ENCODE measurements at regions not wholly inside any gene's neighbourhood (a gene's known extent, or its start where the extent isn't known, plus 50 kb on each side); places are given as distances from the start of the nearest gene placed in this dataset.

DNA sequence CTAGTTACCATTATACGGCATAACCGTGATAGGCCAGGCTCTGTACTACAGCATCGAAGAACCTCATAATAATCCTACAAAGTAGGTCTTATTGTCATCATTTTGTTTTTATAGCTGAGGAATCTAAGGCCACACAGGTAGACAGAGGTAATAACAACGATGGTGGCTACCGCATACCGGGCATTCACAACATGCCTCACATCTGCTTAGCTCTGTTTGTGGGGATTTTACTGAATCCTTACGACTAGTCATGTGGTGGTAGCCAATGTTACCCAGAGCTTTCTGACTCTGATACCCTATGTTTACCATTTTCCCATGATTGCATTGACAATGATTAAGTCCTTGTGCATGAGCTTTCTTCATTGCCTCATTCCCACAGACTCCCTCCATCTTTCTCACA, 269.4 kb downstream of the TCF7L2 start:
- no peak for DNase-seq (ENCODE audit: low spot score in 2 of 2)
- no peak overlapping the region for H3K4me3 ChIP-seq (ENCODE audit: low read depth, poor library complexity, severe bottlenecking)
- TF ChIP-seq POLR2A (IDR thresholded peaks at IDR 0.05) = no peak
- TF ChIP-seq, protein P1, sequence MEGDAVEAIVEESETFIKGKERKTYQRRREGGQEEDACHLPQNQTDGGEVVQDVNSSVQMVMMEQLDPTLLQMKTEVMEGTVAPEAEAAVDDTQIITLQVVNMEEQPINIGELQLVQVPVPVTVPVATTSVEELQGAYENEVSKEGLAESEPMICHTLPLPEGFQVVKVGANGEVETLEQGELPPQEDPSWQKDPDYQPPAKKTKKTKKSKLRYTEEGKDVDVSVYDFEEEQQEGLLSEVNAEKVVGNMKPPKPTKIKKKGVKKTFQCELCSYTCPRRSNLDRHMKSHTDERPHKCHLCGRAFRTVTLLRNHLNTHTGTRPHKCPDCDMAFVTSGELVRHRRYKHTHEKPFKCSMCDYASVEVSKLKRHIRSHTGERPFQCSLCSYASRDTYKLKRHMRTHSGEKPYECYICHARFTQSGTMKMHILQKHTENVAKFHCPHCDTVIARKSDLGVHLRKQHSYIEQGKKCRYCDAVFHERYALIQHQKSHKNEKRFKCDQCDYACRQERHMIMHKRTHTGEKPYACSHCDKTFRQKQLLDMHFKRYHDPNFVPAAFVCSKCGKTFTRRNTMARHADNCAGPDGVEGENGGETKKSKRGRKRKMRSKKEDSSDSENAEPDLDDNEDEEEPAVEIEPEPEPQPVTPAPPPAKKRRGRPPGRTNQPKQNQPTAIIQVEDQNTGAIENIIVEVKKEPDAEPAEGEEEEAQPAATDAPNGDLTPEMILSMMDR (IDR thresholded peaks at IDR 0.05) = no peak
- WGBS, 2 donors = 94 to 95% methylated on average over 7 of the region's 7 CpGs
- intact Hi-C loops (cut with DNase I; ENCODE audit: low total_unique reads) = no loop called here

DNA sequence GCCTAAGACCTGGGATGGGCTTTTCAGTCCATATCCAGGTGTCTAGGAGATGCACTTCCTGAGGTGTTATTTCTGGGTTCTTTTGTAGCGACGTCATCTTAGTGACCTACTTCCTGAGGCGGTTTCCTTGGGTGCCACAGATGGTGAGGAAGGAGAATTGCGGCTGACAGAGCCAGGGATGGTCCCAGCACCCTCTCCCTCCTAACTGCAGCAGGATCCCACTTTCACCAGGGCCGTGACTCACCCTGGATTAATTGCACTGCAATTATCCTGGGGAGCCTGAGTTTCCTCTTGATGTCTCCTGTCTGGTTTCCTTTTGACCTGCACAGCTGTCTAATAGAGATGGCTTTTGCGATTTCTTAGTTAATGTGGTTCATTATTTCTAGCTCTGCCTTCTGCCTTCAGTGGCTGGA, 271.7 kb downstream of the TCF7L2 start:
- H3K4me3 ChIP-seq (ENCODE audit: low read depth, poor library complexity, severe bottlenecking) = no peak overlapping the region
- 43 to 46% methylated on average over 6 of the region's 6 CpGs for WGBS, 2 donors
- TF ChIP-seq, protein P1 (IDR thresholded peaks at IDR 0.05) = no peak
- TF ChIP-seq POLR2A (IDR thresholded peaks at IDR 0.05) = no peak
- intact Hi-C loops (cut with DNase I; ENCODE audit: low total_unique reads) = no loop called here
- DNase-seq (ENCODE audit: low spot score in 2 of 2) = no peak

DNA sequence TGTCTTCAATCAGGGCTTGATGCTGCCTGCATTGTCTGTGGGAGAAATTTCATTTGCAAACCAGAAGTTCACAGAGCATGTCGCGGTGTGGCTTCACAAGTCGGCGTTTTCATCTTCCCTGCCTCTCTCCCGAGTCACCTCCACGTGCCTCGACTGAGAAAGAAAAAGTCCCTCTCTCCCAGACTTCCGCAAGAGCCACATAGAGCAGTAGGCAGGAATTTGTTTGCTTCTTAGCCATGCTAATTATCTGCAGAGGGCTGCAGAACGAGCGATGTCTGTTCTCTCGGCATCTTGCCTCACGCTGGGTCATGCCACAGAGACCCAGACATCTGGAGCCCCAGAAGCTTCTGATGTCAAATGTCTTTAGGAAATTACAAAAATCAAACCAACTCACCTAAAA, 272.2 kb downstream of the TCF7L2 start:
- H3K4me3 ChIP-seq (ENCODE audit: low read depth, poor library complexity, severe bottlenecking) = no peak overlapping the region
- intact Hi-C loops (cut with DNase I; ENCODE audit: low total_unique reads) = no loop called here
- DNase-seq (ENCODE audit: low spot score in 2 of 2) = no peak
- TF ChIP-seq POLR2A (IDR thresholded peaks at IDR 0.05) = no peak
- TF ChIP-seq, protein P1 (IDR thresholded peaks at IDR 0.05) = no peak
- WGBS, 2 donors = 28 to 45% methylated on average over 11 to 12 of the region's 12 CpGs

DNA sequence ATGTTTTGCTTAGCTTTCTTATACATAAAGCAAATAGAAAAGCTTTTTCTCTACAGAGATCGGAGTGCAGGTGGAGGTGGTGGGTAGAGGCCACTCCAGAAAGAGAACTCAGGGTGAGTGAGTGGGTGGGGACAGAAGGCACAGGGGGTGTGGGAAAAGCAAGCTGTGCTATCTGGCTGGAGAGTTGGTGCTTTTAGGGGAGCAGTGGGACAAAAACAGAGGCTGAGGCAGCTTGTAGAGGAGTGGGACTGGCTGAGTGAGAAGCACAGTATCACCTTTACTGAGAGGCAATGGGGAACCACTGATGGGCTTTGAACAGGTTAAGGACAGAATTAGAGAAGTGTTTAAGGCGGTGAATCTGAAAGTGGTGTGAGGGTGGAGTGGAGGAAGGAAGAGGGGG, 275.3 kb downstream of the TCF7L2 start:
- no peak overlapping the region for H3K4me3 ChIP-seq (ENCODE audit: low read depth, poor library complexity, severe bottlenecking)
- intact Hi-C loops (cut with DNase I; ENCODE audit: low total_unique reads) = no loop called here
- 90 to 91% methylated on average over 2 of the region's 2 CpGs for WGBS, 2 donors
- DNase-seq (ENCODE audit: low spot score in 2 of 2) = no peak
- TF ChIP-seq, protein P1 (IDR thresholded peaks at IDR 0.05) = no peak
- no peak for TF ChIP-seq POLR2A (IDR thresholded peaks at IDR 0.05)

DNA sequence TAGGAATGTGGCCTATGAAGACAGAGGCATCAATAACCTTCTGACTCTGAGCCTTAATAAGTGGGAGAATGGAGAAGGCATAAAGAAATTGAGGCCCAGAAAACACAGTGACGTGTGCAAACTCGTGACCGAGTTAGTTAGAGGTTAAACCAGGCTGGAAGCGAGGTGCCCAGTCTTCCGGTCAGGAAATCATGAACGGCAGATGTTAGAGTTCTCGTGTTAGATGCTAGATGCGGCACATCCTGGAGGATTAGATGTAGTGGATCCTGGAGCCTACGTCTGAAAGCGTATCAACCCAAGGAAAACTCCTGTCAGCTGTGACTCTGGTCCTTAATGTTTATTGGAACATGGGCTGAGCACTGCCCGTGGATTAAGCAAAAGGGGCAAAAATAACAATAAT, 275.9 kb downstream of the TCF7L2 start:
- DNase-seq (ENCODE audit: low spot score in 2 of 2) = peak in 1 of 2 donors; percentile 49
- TF ChIP-seq POLR2A (IDR thresholded peaks at IDR 0.05) = no peak
- TF ChIP-seq, protein P1 (IDR thresholded peaks at IDR 0.05) = no peak
- WGBS, 2 donors = 84 to 89% methylated on average over 11 of the region's 11 CpGs

DNA sequence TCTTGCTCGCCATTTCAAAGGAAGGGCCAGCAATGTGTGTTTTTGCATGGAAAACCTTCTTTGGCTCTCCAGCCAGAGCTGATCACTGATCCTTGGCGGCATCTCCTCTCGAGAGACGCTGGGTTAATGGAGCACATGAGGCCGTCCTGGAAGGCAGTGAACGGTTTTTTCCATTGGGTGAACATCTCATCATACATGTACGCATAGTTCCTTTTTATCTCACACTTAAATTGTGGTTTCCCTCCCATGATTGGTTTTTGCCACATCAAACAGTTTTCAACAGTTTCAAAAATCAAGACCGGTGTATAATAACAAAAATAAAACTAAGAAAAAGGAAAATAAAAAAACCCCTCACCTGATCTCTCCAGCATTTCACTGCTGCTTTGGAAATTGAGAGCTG, 276.4 kb downstream of the TCF7L2 start:
- intact Hi-C loops (cut with DNase I; ENCODE audit: low total_unique reads) = no loop called here
- no peak for TF ChIP-seq POLR2A (IDR thresholded peaks at IDR 0.05)
- TF ChIP-seq, protein P1 (IDR thresholded peaks at IDR 0.05) = no peak
- 78 to 79% methylated on average over 8 of the region's 8 CpGs for WGBS, 2 donors
- H3K4me3 ChIP-seq (ENCODE audit: low read depth, poor library complexity, severe bottlenecking) = no peak overlapping the region
- peak in 1 of 2 donors; percentile 46 for DNase-seq (ENCODE audit: low spot score in 2 of 2)

More for the DNA sequence above, 275.9 kb downstream of the TCF7L2 start:
- intact Hi-C loops (cut with DNase I; ENCODE audit: low total_unique reads) = no loop called here
- no peak overlapping the region for H3K4me3 ChIP-seq (ENCODE audit: low read depth, poor library complexity, severe bottlenecking)

Measured in lower leg skin (tissue), 4 donors.